ENCODE measurements at regions not wholly inside any gene's neighbourhood (a gene's known extent, or its start where the extent isn't known, plus 50 kb on each side); places are given as distances from the start of the nearest gene placed in this dataset.

GRCh38 chr13:105219651-105220050 lies 1315.8 kb downstream of the EFNB2 start:
- ATAC-seq (no peak), DNase-seq (no peak)
- H3K4me3 ChIP-seq (ENCODE audit: low read length) = no peak overlapping the region
- H3K27me3 ChIP-seq (ENCODE audit: low read length) = no peaks in the 10 kb centered on the region
- CTCF ChIA-PET = no interaction called here
- no peaks in the 10 kb centered on the region for H4K20me1 ChIP-seq (ENCODE audit: low read length)
- H2AFZ ChIP-seq (ENCODE audit: low read length) = no peak overlapping the region
- H3K36me3 ChIP-seq (ENCODE audit: low read depth, low read length) = no peaks in the 10 kb centered on the region
- H3K4me1 ChIP-seq (ENCODE audit: insufficient read depth, low read length) = no peaks in the 10 kb centered on the region
- POLR2A ChIA-PET (ENCODE audit: unreplicated experiment) = no interaction called here
- H3K9me2 ChIP-seq (replicated peaks; ENCODE audit: low read length) = no peaks in the 10 kb centered on the region
- no peak overlapping the region for H3K9ac ChIP-seq (ENCODE audit: low read length)
- intact Hi-C loops (cut with micrococcal nuclease) = no loop called here
- no peak overlapping the region for H3K27ac ChIP-seq (ENCODE audit: low read length)
- H3K9me3 ChIP-seq (ENCODE audit: low read length) = no peaks in the 10 kb centered on the region
- no peaks in the 10 kb centered on the region for H3F3A ChIP-seq (ENCODE audit: low read length, unreplicated experiment)
- TF ChIP-seq EZH2phosphoT487 (IDR thresholded peaks at IDR 0.05; ENCODE audit: borderline replicate concordance, low read length) (no peak), EZH2 (IDR thresholded peaks at IDR 0.05; ENCODE audit: low read length, unreplicated experiment) (no peak), CTCF (conservative IDR thresholded peaks at IDR 0.05; ENCODE audit: low read depth, low read length) (no peak)
- no TSS peak for BruUV-seq (replicated peaks)
- H3K79me2 ChIP-seq (ENCODE audit: low read length) = no peaks in the 10 kb centered on the region
- no peak overlapping the region for H3K4me2 ChIP-seq (ENCODE audit: low read length)

GRCh38 chr13:105213512-105213911 lies 1322.0 kb downstream of the EFNB2 start:
- POLR2A ChIA-PET (ENCODE audit: unreplicated experiment) = no interaction called here
- H3K4me3 ChIP-seq (ENCODE audit: low read length) = no peak overlapping the region
- H3K9me3 ChIP-seq (ENCODE audit: low read length) = no peaks in the 10 kb centered on the region
- no peaks in the 10 kb centered on the region for H3F3A ChIP-seq (ENCODE audit: low read length, unreplicated experiment)
- H3K4me1 ChIP-seq (ENCODE audit: insufficient read depth, low read length) = no peaks in the 10 kb centered on the region
- CTCF ChIA-PET = no interaction called here
- ATAC-seq = no peak
- DNase-seq = no peak
- no peak overlapping the region for H3K27ac ChIP-seq (ENCODE audit: low read length)
- H4K20me1 ChIP-seq (ENCODE audit: low read length) = no peaks in the 10 kb centered on the region
- H3K9me2 ChIP-seq (replicated peaks; ENCODE audit: low read length) = no peaks in the 10 kb centered on the region
- no peak overlapping the region for H3K4me2 ChIP-seq (ENCODE audit: low read length)
- BruUV-seq (replicated peaks) = no TSS peak
- TF ChIP-seq EZH2 (IDR thresholded peaks at IDR 0.05; ENCODE audit: low read length, unreplicated experiment) = no peak
- TF ChIP-seq EZH2phosphoT487 (IDR thresholded peaks at IDR 0.05; ENCODE audit: borderline replicate concordance, low read length) = no peak
- no peak for TF ChIP-seq CTCF (conservative IDR thresholded peaks at IDR 0.05; ENCODE audit: low read depth, low read length)
- no peak overlapping the region for H2AFZ ChIP-seq (ENCODE audit: low read length)
- no peaks in the 10 kb centered on the region for H3K27me3 ChIP-seq (ENCODE audit: low read length)
- H3K79me2 ChIP-seq (ENCODE audit: low read length) = no peaks in the 10 kb centered on the region
- no peaks in the 10 kb centered on the region for H3K36me3 ChIP-seq (ENCODE audit: low read depth, low read length)
- intact Hi-C loops (cut with micrococcal nuclease) = no loop called here
- H3K9ac ChIP-seq (ENCODE audit: low read length) = no peak overlapping the region

- POLR2A ChIA-PET (ENCODE audit: unreplicated experiment) = interaction anchor here (0.6 kb wide), 1 partner anchor 230 kb away, joined by 5 read pairs; no protein-coding TSS in a partner anchor
- Histone ChIP-seq H3K4me3 (ENCODE audit: low read length) (no peak overlapping the region), H3K27ac (ENCODE audit: low read length) (no peak overlapping the region), H3K9ac (ENCODE audit: low read length) (no peak overlapping the region), H3K9me3 (ENCODE audit: low read length) (no peaks in the 10 kb centered on the region), H2AFZ (ENCODE audit: low read length) (no peak overlapping the region), H3K4me1 (ENCODE audit: insufficient read depth, low read length) (no peaks in the 10 kb centered on the region), H3K4me2 (ENCODE audit: low read length) (no peak overlapping the region), H3F3A (ENCODE audit: low read length, unreplicated experiment) (no peaks in the 10 kb centered on the region), H4K20me1 (ENCODE audit: low read length) (no peaks in the 10 kb centered on the region), H3K9me2 (replicated peaks; ENCODE audit: low read length) (no peaks in the 10 kb centered on the region), H3K79me2 (ENCODE audit: low read length) (no peaks in the 10 kb centered on the region), H3K27me3 (ENCODE audit: low read length) (no peaks in the 10 kb centered on the region), H3K36me3 (ENCODE audit: low read depth, low read length) (no peaks in the 10 kb centered on the region)
- ATAC-seq (no peak), DNase-seq (no peak)
- intact Hi-C loops (cut with micrococcal nuclease) = loop anchor here (10.0 kb wide), 2 partner anchors 893 to 1323 kb away; no protein-coding TSS in a partner anchor
- CTCF ChIA-PET = no interaction called here
- no peak for TF ChIP-seq CTCF (conservative IDR thresholded peaks at IDR 0.05; ENCODE audit: low read depth, low read length)
- no peak for TF ChIP-seq EZH2 (IDR thresholded peaks at IDR 0.05; ENCODE audit: low read length, unreplicated experiment)
- TF ChIP-seq EZH2phosphoT487 (IDR thresholded peaks at IDR 0.05; ENCODE audit: borderline replicate concordance, low read length) = no peak
- no TSS peak for BruUV-seq (replicated peaks)
These were observed 1327.7 kb downstream of the EFNB2 start for GRCh38 chr13:105207572-105208293.
